Stimulated activated CD4-positive, alpha-beta T cell treated with anti-CD3 and anti-CD28 coated beads, Interleukin-2, amount 100 ng/mL, for 24 hours (primary cell): ENCODE measurements at regions not wholly inside any gene's neighbourhood (a gene's known extent, or its start where the extent isn't known, plus 50 kb on each side); places are given as distances from the start of the nearest gene placed in this dataset.

Source experiments
- DNase-seq, 2 donors: peaks; one replicate each; pipeline ENCODE4 v3.0.0-alpha.2; 2020

GRCh38 chr13:22063416-22064124, 392.7 kb downstream of the FGF9 start:
- DNase-seq, result no peak

GRCh38 chr13:22064854-22065620, 394.2 kb downstream of the FGF9 start:
- no peak for DNase-seq

GRCh38 chr13:22073718-22074117, 402.8 kb downstream of the FGF9 start:
- DNase-seq, result no peak

GRCh38 chr13:22074403-22074802, 403.5 kb downstream of the FGF9 start:
- no peak for DNase-seq

- DNase-seq, result no peak
These were observed 405.8 kb downstream of the FGF9 start for GRCh38 chr13:22076658-22077057.

- no peak for DNase-seq
These were observed 406.4 kb downstream of the FGF9 start for GRCh38 chr13:22077205-22077683.

- DNase-seq, result no peak
These were observed 406.9 kb downstream of the FGF9 start for GRCh38 chr13:22077764-22078163.

- no peak for DNase-seq
These were observed 409.1 kb downstream of the FGF9 start for GRCh38 chr13:22079961-22080360.

- no peak for DNase-seq
These were observed 410.0 kb downstream of the FGF9 start for GRCh38 chr13:22080832-22081231.

- no peak for DNase-seq
These were observed 410.6 kb downstream of the FGF9 start for GRCh38 chr13:22081430-22081829.

- DNase-seq, result no peak
These were observed 411.2 kb downstream of the FGF9 start for GRCh38 chr13:22082030-22082429.

- DNase-seq, result no peak
These were observed 411.7 kb downstream of the FGF9 start for GRCh38 chr13:22082437-22083100.

- no peak for DNase-seq
These were observed 414.1 kb downstream of the FGF9 start for GRCh38 chr13:22085001-22085400.

GRCh38 chr13:22086597-22087330, 415.9 kb downstream of the FGF9 start:
- DNase-seq, result no peak

- DNase-seq, result no peak
These were observed 419.2 kb downstream of the FGF9 start for GRCh38 chr13:22090106-22090505.

- no peak for DNase-seq
These were observed 420.5 kb downstream of the FGF9 start for GRCh38 chr13:22091222-22091970.

- DNase-seq, result no peak
These were observed 421.1 kb downstream of the FGF9 start for GRCh38 chr13:22091971-22092300.

GRCh38 chr13:22092791-22093560, 422.1 kb downstream of the FGF9 start:
- DNase-seq, result no peak

GRCh38 chr13:22095794-22096193, 424.9 kb downstream of the FGF9 start:
- DNase-seq, result no peak

GRCh38 chr13:22099585-22099984, 428.7 kb downstream of the FGF9 start:
- DNase-seq, result no peak

- no peak for DNase-seq
These were observed 431.4 kb downstream of the FGF9 start for GRCh38 chr13:22102271-22102670.
